SK-MEL-5 (cell line): ENCODE measurements at regions not wholly inside any gene's neighbourhood (a gene's known extent, or its start where the extent isn't known, plus 50 kb on each side); places are given as distances from the start of the nearest gene placed in this dataset.

Source experiments
- DNase-seq: peaks from one replicate; pipeline ENCODE4 v3.0.0-alpha.2; 2016; ENCODE audit warnings: low read depth, low spot score
- in situ Hi-C: cut with HindIII; loops from 2 replicates; pipeline ENCODE4 v1.10.0; 2016; ENCODE audit warnings: low sequenced_read_pairs, high pct_unique_total_duplicates, low pct_unique_long_range_greater_than_20kb

GRCh38 chr18:34085140-34085739 is 139.5 kb downstream of the NOL4 start:
- in situ Hi-C loops: no loop called here
- no peak for DNase-seq

GRCh38 chr18:34084635-34085034 is 140.1 kb downstream of the NOL4 start:
- in situ Hi-C loops: no loop called here
- DNase-seq: no peak

GRCh38 chr18:34083910-34084535 is 140.7 kb downstream of the NOL4 start:
- in situ Hi-C loops: no loop called here
- no peak for DNase-seq

GRCh38 chr18:34077599-34077998 is 147.1 kb downstream of the NOL4 start:
- in situ Hi-C loops: no loop called here
- no peak for DNase-seq

- in situ Hi-C loops: no loop called here
Observed at GRCh38 chr18:34075963-34076860, 148.5 kb downstream of the NOL4 start.

GRCh38 chr18:34061226-34061625 is 163.5 kb downstream of the NOL4 start:
- in situ Hi-C loops: no loop called here
- DNase-seq: no peak

More at GRCh38 chr18:34075963-34076860, 148.5 kb downstream of the NOL4 start:
- no peak for DNase-seq

GRCh38 chr18:34055227-34055626 is 169.5 kb downstream of the NOL4 start:
- in situ Hi-C loops: no loop called here
- no peak for DNase-seq

GRCh38 chr18:34050661-34051060 is 174.1 kb downstream of the NOL4 start:
- no peak for DNase-seq
- in situ Hi-C loops: no loop called here

GRCh38 chr18:34049511-34049910 is 175.2 kb downstream of the NOL4 start:
- in situ Hi-C loops: no loop called here
- no peak for DNase-seq

GRCh38 chr18:34048423-34048822 is 176.3 kb downstream of the NOL4 start:
- DNase-seq: no peak
- in situ Hi-C loops: no loop called here

GRCh38 chr18:34042423-34043146 is 182.1 kb downstream of the NOL4 start:
- in situ Hi-C loops: no loop called here
- no peak for DNase-seq

GRCh38 chr18:34039611-34040010 is 185.1 kb downstream of the NOL4 start:
- in situ Hi-C loops: no loop called here
- DNase-seq: no peak

- DNase-seq: no peak
- in situ Hi-C loops: no loop called here
Observed at GRCh38 chr18:34039201-34039600, 185.5 kb downstream of the NOL4 start.

GRCh38 chr18:34038086-34038485 is 186.6 kb downstream of the NOL4 start:
- in situ Hi-C loops: no loop called here

GRCh38 chr18:34033968-34034367 is 190.7 kb downstream of the NOL4 start:
- DNase-seq: no peak
- in situ Hi-C loops: no loop called here

More at GRCh38 chr18:34038086-34038485, 186.6 kb downstream of the NOL4 start:
- no peak for DNase-seq

GRCh38 chr18:34031810-34032209 is 192.9 kb downstream of the NOL4 start:
- in situ Hi-C loops: no loop called here
- peak; percentile 56 for DNase-seq

- in situ Hi-C loops: no loop called here
- DNase-seq: peak; percentile 37
Observed at GRCh38 chr18:34028324-34028723, 196.4 kb downstream of the NOL4 start.

GRCh38 chr18:34025191-34025801 is 199.4 kb downstream of the NOL4 start:
- DNase-seq: no peak
- in situ Hi-C loops: no loop called here
